ENCODE measurements at regions not wholly inside any gene's neighbourhood (a gene's known extent, or its start where the extent isn't known, plus 50 kb on each side); places are given as distances from the start of the nearest gene placed in this dataset.

- TF ChIP-seq POLR2A (IDR thresholded peaks at IDR 0.05; ENCODE audit: low read length) = no peak
- no peak for TF ChIP-seq GATA1 (IDR thresholded peaks at IDR 0.05; ENCODE audit: low read depth, low read length)
These were observed 239.5 kb upstream of the MAP3K1 start for GRCh38 chr5:56575821-56576220.

All from erythroblast (primary cell).